ENCODE measurements at regions not wholly inside any gene's neighbourhood (a gene's known extent, or its start where the extent isn't known, plus 50 kb on each side); places are given as distances from the start of the nearest gene placed in this dataset.

GRCh38 chr7:109963741-109964140, 1127.2 kb upstream of the LRRN3 start:
- POLR2A ChIA-PET (ENCODE audit: unreplicated experiment), result no interaction called here
- no peak overlapping the region for H2BK15ac ChIP-seq (ENCODE audit: low read depth, low read length)
- H3K4me2 ChIP-seq (ENCODE audit: low read depth, low read length), result no peak overlapping the region

More at GRCh38 chr7:109963741-109964140, 1127.2 kb upstream of the LRRN3 start:
- Histone ChIP-seq H2AK5ac (ENCODE audit: low read depth, low read length) (no peak overlapping the region), H3K27me3 (ENCODE audit: control insufficient read depth, insufficient read depth, low read length) (no peaks in the 10 kb centered on the region), H3K14ac (replicated peaks; ENCODE audit: low read depth, low read length) (no peak overlapping the region), H4K5ac (ENCODE audit: low read depth, low read length) (no peak overlapping the region), H2AK9ac (replicated peaks; ENCODE audit: low read depth, low read length, poor library complexity) (no peak overlapping the region), H2BK20ac (ENCODE audit: low read depth, low read length) (no peak overlapping the region), H4K91ac (ENCODE audit: insufficient read depth, low read depth, low read length) (no peak overlapping the region), H3K36me3 (ENCODE audit: control insufficient read depth, insufficient read depth, low read length) (no peaks in the 10 kb centered on the region), H3K9me3 (ENCODE audit: control insufficient read depth, insufficient read depth, low read length) (peaks cover 5% of the 10 kb centered on the region; the same call in 1 of the 2 replicates), H2AFZ (replicated peaks; ENCODE audit: low read length, poor library complexity) (no peak overlapping the region), H3K9me1 (ENCODE audit: insufficient read depth, low read length) (no peaks in the 10 kb centered on the region), H3K4me1 (ENCODE audit: control insufficient read depth, insufficient read depth, low read length) (no peaks in the 10 kb centered on the region), H3K4me3 (ENCODE audit: insufficient read depth, low read depth, low read length) (no peak overlapping the region), H3K56ac (ENCODE audit: extremely low read depth, insufficient read depth, low read length) (no peak overlapping the region), H3K79me1 (ENCODE audit: low read depth in 1 of 2, low read length in 2 of 2) (no peaks in the 10 kb centered on the region), H3K9ac (ENCODE audit: low read depth, low read length) (no peak overlapping the region), H3K4ac (ENCODE audit: low read depth, low read length) (no peak overlapping the region), H2BK120ac (ENCODE audit: low read depth, low read length) (no peak overlapping the region), H2BK5ac (ENCODE audit: low read depth, low read length, poor library complexity, severe bottlenecking) (no peak overlapping the region), H4K20me1 (ENCODE audit: insufficient read depth, low read length) (no peaks in the 10 kb centered on the region), H3K27ac (ENCODE audit: insufficient read depth, low read length) (no peak overlapping the region), H3K18ac (ENCODE audit: low read depth, low read length) (no peak overlapping the region), H3K23ac (ENCODE audit: low read depth, low read length) (no peak overlapping the region), H4K8ac (ENCODE audit: low read depth in 2 of 2, low read length in 2 of 2) (no peak overlapping the region)
- in situ Hi-C loops (cut with MboI; ENCODE audit: low sequenced_read_pairs), result no loop called here
- TF ChIP-seq POLR2A (IDR thresholded peaks at IDR 0.05; ENCODE audit: low read depth, low read length) (no peak), MXI1 (IDR thresholded peaks at IDR 0.05; ENCODE audit: borderline replicate concordance, low read depth, low read length) (no peak), RAD21 (IDR thresholded peaks at IDR 0.05; ENCODE audit: low read length) (no peak), MAFK (IDR thresholded peaks at IDR 0.05; ENCODE audit: low read depth, low read length) (no peak), ELK1 (IDR thresholded peaks at IDR 0.05; ENCODE audit: borderline replicate concordance, low read depth, low read length) (no peak), BHLHE40 (IDR thresholded peaks at IDR 0.05; ENCODE audit: low read depth, low read length) (no peak)
- intact Hi-C loops (cut with micrococcal nuclease), result no loop called here
- no CpG with 5 or more reads among the region's 3 CpGs for WGBS, 2 experiments (ENCODE audit: extremely low coverage in 2 of 2, insufficient read length in 1 of 2)
- no TSS peak for BruUV-seq (replicated peaks)
- CTCF ChIA-PET, result no interaction called here
- ATAC-seq (ENCODE audit: low read depth) (no peak), DNase-seq (no peak)
- dilution Hi-C loops (cut with HindIII; ENCODE audit: low sequenced_read_pairs, unreplicated experiment), result no loop called here
